GM13976 (cell line): ENCODE measurements at regions not wholly inside any gene's neighbourhood (a gene's known extent, or its start where the extent isn't known, plus 50 kb on each side); places are given as distances from the start of the nearest gene placed in this dataset.

Source experiments
- DNase-seq: peaks from one replicate; pipeline ENCODE4 v3.0.0; 2012; ENCODE audit warnings: low spot score
- CTCF ChIP-seq: IDR thresholded peaks from 2 replicates; pipeline ENCODE4 v1.5.1; 2012; ENCODE audit warnings: borderline replicate concordance, mild to moderate bottlenecking; ENCODE audit not compliant: insufficient read depth; ENCODE audit errors: extremely low read depth, missing control alignments, control extremely low read depth
- in situ Hi-C: fragments of 300-500 bp; cut with MboI; formaldehyde crosslinking; loops from one replicate; pipeline ENCODE4 v1.12.0; 2022; ENCODE audit warnings: low sequenced_read_pairs, mixed read lengths, inconsistent platforms; ENCODE audit not compliant: unreplicated experiment

GRCh38 chr4:15149839-15150592, 147.7 kb downstream of the CPEB2 start:
- in situ Hi-C loops = loop anchor here (25.0 kb wide), 1 partner anchor 1513 kb away; the partner anchor contains the start of gene BOD1L1
- TF ChIP-seq CTCF = no peak
- peak; percentile 54 for DNase-seq

DNA sequence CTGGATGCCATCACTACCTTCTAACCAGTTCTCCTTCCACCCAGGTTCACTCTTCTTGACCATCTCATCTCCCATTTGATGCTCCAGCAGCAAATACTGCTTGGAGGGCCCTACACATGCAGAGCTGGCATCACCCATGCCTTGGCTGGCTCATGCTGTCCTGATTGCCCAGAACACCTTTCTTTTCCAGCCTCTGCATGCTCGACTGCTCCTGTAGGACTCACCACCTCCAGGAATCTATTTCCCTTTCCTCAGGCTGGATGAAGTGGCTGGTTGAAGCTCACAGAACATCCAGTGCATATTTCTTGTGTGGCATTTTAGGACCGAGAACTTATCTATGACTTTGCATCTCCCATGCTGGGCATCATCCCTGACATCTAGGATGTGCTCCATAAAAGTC, 148.3 kb downstream of the CPEB2 start:
- DNase-seq = no peak
- in situ Hi-C loops = loop anchor here (25.0 kb wide), 1 partner anchor 1513 kb away; the partner anchor contains the start of gene BOD1L1
- no peak for TF ChIP-seq CTCF

DNA sequence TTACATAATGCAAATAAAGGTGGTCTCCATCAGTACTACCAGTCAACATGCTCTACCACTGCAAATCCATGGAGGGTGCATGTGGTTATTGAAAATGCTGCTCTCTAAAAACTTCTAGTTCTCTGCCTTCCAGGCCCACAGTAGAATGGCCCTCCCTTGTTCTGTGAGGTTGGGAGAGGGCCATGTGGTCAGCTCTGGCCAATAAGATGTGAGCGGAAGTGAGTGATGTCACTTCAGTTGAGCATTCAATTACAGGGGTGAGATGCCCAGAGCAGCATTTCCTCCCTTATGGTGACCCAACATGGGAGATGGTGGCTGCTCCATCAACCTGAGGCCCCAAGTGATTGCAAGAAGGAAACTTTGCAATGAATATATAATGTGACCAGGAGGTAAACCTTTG, 148.8 kb downstream of the CPEB2 start:
- in situ Hi-C loops = loop anchor here (25.0 kb wide), 1 partner anchor 1514 kb away; the partner anchor contains the start of gene BOD1L1
- DNase-seq = no peak
- TF ChIP-seq CTCF = no peak

DNA sequence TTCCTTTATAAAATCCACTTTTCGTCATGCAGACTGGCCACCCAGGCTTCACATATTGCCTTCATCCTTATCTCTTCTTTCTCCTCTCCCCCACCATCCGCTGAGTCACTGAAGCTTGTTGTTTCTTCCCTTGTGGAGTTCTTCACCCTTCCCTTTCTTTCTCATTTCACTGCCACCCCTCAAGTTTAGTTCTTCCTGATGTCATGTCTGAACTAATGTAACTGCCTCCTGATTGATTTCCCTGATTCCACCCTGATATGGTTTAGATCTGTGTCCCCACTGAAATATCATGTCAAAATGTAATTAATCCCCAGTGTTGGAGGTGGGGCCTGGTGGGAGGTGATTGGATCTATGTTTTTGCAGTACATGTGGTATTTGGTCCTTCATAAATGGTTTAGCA, 151.4 kb downstream of the CPEB2 start:
- in situ Hi-C loops = loop anchor here (25.0 kb wide), 1 partner anchor 1516 kb away; the partner anchor contains the start of gene BOD1L1

DNA sequence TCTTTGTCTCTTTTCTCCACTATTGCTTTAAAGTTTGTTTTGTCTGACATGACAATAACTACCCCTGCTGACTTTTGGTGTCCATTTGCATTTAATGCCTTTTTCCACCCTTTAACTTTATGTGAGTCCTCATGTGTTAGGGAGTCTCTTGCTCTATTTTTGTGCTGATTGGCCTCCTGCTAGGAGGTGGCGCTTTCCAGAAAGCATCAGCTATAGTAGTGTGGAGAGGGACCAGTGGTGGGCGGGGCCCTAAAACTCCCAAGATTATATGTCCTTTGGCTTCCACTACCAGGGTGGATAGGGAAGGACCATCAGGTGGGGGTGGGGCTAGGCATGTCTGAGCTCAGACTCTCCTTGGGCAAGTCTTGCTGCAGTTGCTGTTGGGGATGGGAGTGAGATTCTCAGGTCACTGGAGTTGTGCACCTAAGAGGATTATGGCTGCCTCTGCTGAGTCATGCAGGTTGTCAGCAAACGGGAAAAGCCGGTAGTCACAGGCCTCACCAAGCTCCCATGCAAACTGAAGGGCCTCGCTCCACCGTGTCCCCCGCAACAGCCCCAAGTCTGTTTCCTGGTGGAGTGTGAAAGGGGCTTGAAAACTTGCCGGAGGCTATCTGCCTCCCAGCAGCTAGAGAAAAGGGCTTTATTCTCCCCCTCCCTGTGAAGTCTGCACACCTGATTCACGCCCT, 156.3 kb downstream of the CPEB2 start:
- TF ChIP-seq CTCF = no peak
- no peak for DNase-seq
- in situ Hi-C loops = loop anchor here (25.0 kb wide), 1 partner anchor 1521 kb away; the partner anchor contains the start of gene BOD1L1

More for the DNA sequence above, 151.4 kb downstream of the CPEB2 start:
- TF ChIP-seq CTCF = no peak
- no peak for DNase-seq

GRCh38 chr4:15159477-15160019, 157.3 kb downstream of the CPEB2 start:
- in situ Hi-C loops = loop anchor here (25.0 kb wide), 1 partner anchor 1522 kb away; the partner anchor contains the start of gene BOD1L1

More at GRCh38 chr4:15159477-15160019, 157.3 kb downstream of the CPEB2 start:
- DNase-seq = no peak
- TF ChIP-seq CTCF = no peak
